Kidney epithelial cell (primary cell): ENCODE measurements at regions not wholly inside any gene's neighbourhood (a gene's known extent, or its start where the extent isn't known, plus 50 kb on each side); places are given as distances from the start of the nearest gene placed in this dataset.

Source experiments
- DNase-seq: peaks from one replicate; pipeline ENCODE4 v3.0.0-alpha.2; 2010; ENCODE audit warnings: low read depth
- H3K27me3 ChIP-seq: 2 replicates; pipeline ENCODE4 v1.6.0; 2011; ENCODE audit warnings: low read length; ENCODE audit not compliant: control insufficient read depth, insufficient read depth
- H3K36me3 ChIP-seq: 2 replicates; pipeline ENCODE4 v1.5.1; 2011; ENCODE audit warnings: low read length; ENCODE audit not compliant: control insufficient read depth, insufficient read depth
- H3K4me3 ChIP-seq: 2 replicates; pipeline ENCODE4 v1.5.1; 2011; ENCODE audit warnings: low read depth, mild to moderate bottlenecking, control low read depth, low read length
- TF ChIP-seq, protein P1 (sequence below): IDR thresholded peaks from 2 replicates; pipeline ENCODE4 v1.5.1; 2011; ENCODE audit warnings: mild to moderate bottlenecking, moderate library complexity, low read length, control low read depth, inconsistent platforms; ENCODE audit not compliant: insufficient read depth, poor library complexity, severe bottlenecking

GRCh38 chr3:117788506-117788905, 1078.9 kb downstream of the TUSC7 start:
- H3K36me3 ChIP-seq, result no peaks in the 10 kb centered on the region
- no peak for DNase-seq
- no peak overlapping the region for H3K4me3 ChIP-seq
- no peaks in the 10 kb centered on the region for H3K27me3 ChIP-seq
- TF ChIP-seq, protein P1, sequence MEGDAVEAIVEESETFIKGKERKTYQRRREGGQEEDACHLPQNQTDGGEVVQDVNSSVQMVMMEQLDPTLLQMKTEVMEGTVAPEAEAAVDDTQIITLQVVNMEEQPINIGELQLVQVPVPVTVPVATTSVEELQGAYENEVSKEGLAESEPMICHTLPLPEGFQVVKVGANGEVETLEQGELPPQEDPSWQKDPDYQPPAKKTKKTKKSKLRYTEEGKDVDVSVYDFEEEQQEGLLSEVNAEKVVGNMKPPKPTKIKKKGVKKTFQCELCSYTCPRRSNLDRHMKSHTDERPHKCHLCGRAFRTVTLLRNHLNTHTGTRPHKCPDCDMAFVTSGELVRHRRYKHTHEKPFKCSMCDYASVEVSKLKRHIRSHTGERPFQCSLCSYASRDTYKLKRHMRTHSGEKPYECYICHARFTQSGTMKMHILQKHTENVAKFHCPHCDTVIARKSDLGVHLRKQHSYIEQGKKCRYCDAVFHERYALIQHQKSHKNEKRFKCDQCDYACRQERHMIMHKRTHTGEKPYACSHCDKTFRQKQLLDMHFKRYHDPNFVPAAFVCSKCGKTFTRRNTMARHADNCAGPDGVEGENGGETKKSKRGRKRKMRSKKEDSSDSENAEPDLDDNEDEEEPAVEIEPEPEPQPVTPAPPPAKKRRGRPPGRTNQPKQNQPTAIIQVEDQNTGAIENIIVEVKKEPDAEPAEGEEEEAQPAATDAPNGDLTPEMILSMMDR, result no peak

- TF ChIP-seq, protein P1, result no peak
- DNase-seq, result no peak
- Histone ChIP-seq H3K36me3 (no peaks in the 10 kb centered on the region), H3K27me3 (no peaks in the 10 kb centered on the region), H3K4me3 (no peak overlapping the region)
These were observed 1080.8 kb downstream of the TUSC7 start for GRCh38 chr3:117790235-117790987.

DNA sequence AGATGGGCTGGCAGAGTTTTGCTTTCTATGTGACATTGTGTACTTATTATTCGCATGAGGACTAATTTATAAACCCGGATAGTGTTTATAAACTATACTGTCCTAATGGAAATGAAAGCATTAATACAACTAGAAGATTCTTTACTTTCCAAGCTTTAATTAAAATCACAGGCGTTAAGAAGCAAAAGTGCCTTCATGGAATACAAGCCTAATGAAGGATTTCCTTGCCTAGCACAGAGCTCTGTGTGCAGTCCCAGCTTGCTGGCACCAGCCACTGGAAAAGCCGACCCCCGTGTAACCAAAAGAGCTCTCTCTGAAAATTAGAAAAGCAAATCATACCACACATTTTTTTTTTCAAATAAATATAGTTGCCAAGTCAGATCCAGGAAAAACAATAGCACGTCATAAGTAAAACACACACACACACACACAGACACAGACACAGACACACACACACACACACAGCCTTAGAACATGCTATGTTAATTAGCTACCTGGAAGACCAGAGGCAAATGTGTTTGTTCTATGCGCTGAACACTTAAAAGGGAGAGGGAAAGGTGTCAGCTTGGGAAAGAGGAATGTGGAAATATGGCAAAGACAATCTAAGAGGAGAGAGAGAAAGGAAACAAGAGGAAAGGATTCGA, 1084.2 kb downstream of the TUSC7 start:
- TF ChIP-seq, protein P1, result no peak
- DNase-seq, result no peak
- no peak overlapping the region for H3K4me3 ChIP-seq
- no peaks in the 10 kb centered on the region for H3K36me3 ChIP-seq
- H3K27me3 ChIP-seq, result no peaks in the 10 kb centered on the region

GRCh38 chr3:117798221-117798620, 1088.6 kb downstream of the TUSC7 start:
- Histone ChIP-seq H3K36me3 (no peaks in the 10 kb centered on the region), H3K4me3 (no peak overlapping the region), H3K27me3 (no peaks in the 10 kb centered on the region)
- DNase-seq, result no peak
- TF ChIP-seq, protein P1, result no peak

DNA sequence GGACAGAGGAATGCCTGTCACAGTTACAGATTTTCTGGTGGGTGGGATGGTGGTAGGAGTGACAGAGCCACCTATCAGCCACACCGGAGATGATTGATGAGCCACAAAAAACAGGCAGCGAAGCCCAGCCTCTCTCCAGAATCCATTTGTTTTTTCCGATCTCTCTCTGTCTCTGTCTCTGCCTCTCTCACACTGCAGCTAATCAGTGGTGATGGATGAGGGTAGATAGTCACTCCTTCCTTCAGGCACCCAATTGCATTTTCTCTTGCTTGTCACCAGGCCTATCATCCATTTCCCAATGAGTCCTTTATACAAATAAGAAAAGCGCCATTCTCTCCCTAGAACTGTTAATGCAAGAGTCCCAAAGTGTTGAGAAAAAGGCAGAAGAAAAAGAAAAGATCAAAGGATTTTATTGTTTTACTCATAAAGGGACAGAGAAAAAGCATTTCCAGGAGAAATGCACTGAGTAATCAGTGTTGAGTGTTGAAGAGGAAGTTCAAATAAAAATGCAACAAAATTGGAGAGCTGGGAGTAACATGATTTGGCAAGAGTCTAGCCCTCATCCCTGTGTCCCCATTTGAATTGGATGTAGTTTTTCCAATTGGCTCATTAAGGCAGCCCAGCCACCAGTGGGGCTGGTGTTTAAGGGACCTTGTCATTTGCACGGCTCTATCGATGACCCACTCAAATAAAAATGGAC, 1089.3 kb downstream of the TUSC7 start:
- no peak for DNase-seq
- TF ChIP-seq, protein P1, result no peak
- Histone ChIP-seq H3K4me3 (no peak overlapping the region), H3K36me3 (no peaks in the 10 kb centered on the region), H3K27me3 (no peaks in the 10 kb centered on the region)
